Panc1 (cell line): ENCODE measurements at regions not wholly inside any gene's neighbourhood (a gene's known extent, or its start where the extent isn't known, plus 50 kb on each side); places are given as distances from the start of the nearest gene placed in this dataset.

Experiments
- CTCF ChIP-seq: fragments of 450-650 bp; IDR thresholded peaks from 2 replicates; pipeline ENCODE4 v1.5.1; 2017; ENCODE audit warnings: mild to moderate bottlenecking
- POLR2AphosphoS5 ChIP-seq: IDR thresholded peaks from 2 replicates; pipeline ENCODE4 v1.6.1; 2012; ENCODE audit warnings: mild to moderate bottlenecking, low read depth, low read length, moderate library complexity
- TCF7L2 ChIP-seq: IDR thresholded peaks from 2 replicates; pipeline ENCODE4 v1.6.1; 2011; ENCODE audit warnings: mild to moderate bottlenecking, low read depth, low read length, inconsistent platforms

- TF ChIP-seq CTCF (no peak), POLR2AphosphoS5 (no peak), TCF7L2 (no peak)
Measured at GRCh38 chr20:48375804-48376203, 452.0 kb downstream of the PREX1 start.
